ENCODE measurements at regions not wholly inside any gene's neighbourhood (a gene's known extent, or its start where the extent isn't known, plus 50 kb on each side); places are given as distances from the start of the nearest gene placed in this dataset.
A peak's percentile ranks its signal among the peaks of the same experiment; 100 is the strongest.

DNA sequence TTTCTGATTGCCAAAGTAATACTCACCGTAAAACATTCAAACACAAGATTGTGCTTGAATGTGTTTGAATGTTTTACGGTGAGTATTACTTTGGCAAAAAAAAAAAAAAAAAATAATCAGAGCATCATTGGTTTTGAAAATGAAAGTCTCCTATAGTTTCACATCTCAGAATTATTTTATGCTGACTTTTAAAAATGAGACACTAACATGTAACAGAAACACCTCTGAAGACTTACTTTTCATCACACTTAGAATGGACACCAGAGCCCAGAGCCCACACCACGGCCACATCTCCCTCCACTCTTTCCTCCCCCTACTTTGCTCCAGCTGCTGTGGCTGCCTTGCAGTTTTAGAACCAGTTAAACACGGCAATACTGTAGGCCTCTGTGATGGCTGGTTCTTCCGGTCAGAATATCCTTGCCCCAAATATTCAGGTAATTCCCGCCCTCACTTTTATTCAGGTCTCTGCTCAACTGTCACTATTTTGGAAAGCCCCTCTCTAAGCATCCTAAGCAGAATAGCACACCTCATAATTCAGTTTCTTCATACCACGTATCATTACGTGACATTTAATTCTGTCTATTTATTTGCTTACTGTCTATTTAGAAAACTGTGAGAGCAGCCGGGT, 138.9 kb upstream of the MAX start:
- TF ChIP-seq, protein P1, sequence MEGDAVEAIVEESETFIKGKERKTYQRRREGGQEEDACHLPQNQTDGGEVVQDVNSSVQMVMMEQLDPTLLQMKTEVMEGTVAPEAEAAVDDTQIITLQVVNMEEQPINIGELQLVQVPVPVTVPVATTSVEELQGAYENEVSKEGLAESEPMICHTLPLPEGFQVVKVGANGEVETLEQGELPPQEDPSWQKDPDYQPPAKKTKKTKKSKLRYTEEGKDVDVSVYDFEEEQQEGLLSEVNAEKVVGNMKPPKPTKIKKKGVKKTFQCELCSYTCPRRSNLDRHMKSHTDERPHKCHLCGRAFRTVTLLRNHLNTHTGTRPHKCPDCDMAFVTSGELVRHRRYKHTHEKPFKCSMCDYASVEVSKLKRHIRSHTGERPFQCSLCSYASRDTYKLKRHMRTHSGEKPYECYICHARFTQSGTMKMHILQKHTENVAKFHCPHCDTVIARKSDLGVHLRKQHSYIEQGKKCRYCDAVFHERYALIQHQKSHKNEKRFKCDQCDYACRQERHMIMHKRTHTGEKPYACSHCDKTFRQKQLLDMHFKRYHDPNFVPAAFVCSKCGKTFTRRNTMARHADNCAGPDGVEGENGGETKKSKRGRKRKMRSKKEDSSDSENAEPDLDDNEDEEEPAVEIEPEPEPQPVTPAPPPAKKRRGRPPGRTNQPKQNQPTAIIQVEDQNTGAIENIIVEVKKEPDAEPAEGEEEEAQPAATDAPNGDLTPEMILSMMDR (IDR thresholded peaks at IDR 0.05; ENCODE audit: low read depth, low read length), result no peak
- no peak for TF ChIP-seq MYC (IDR thresholded peaks at IDR 0.05; ENCODE audit: low read depth, low read length)
- no peak overlapping the region for H3K4me3 ChIP-seq (ENCODE audit: low read depth, low read length)
- DNase-seq (ENCODE audit: low read depth), result no peak

DNA sequence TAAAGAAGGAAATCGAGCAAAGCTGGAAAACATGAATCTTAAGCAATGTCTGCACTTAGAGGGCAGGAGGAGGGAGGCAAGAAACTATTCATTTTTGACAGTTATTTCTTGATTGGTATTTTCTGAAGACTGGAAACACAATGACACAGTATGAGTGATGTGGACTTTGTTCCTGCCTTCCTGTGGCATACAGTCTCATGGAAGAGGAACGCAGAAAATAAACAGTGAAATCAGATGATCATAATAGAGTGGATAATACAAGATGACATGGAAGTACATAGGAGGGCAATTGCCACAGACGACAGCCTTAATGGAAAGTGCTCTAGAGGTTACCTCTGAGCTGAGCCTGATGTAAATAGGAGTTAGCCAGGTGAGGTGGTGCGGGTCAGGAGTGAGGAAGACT, 140.4 kb upstream of the MAX start:
- no peak for DNase-seq (ENCODE audit: low read depth)
- no peak overlapping the region for H3K4me3 ChIP-seq (ENCODE audit: low read depth, low read length)
- TF ChIP-seq, protein P2, sequence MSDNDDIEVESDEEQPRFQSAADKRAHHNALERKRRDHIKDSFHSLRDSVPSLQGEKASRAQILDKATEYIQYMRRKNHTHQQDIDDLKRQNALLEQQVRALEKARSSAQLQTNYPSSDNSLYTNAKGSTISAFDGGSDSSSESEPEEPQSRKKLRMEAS (IDR thresholded peaks at IDR 0.05; ENCODE audit: low read depth, low read length), result no peak
- TF ChIP-seq, protein P1 (IDR thresholded peaks at IDR 0.05; ENCODE audit: low read depth, low read length), result no peak
- TF ChIP-seq POLR2A (IDR thresholded peaks at IDR 0.05; ENCODE audit: extremely low read depth, insufficient read length) (no peak), MYC (IDR thresholded peaks at IDR 0.05; ENCODE audit: low read depth, low read length) (no peak)

DNA sequence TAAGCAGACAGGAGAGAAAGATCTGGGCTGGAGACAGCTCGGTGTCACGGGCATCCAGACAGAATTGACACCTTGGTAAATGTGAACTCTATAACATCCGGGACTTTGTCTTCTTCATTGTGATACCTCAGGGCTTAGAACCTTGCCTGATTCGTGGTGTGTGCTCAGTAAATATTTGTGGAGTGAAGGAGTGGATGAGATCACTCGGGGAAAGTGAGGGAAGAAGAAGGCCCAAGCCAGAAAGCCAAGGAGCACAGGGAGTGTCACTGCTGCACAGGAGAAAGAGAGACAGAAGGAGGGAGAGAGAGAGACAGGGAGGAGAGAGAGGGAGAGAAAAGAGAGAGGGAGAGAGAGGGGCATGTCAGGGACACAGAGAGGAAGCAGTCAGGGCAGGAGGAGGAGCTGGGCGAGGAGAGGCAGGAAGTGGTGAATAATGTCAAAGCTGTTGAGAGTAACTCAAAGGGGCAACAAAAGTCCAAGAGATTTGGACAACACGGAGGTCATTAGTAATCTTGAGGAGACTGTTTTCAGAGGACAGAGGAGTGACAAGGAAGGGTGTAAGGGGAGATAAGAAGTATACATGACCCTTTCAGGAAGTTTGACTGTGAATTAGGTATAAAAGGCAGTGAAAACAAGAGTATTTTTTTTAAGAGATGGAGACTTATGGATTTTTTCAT, 141.6 kb upstream of the MAX start:
- TF ChIP-seq, protein P1 (IDR thresholded peaks at IDR 0.05; ENCODE audit: low read depth, low read length), result no peak
- TF ChIP-seq, protein P2 (IDR thresholded peaks at IDR 0.05; ENCODE audit: low read depth, low read length), result no peak
- TF ChIP-seq POLR2A (IDR thresholded peaks at IDR 0.05; ENCODE audit: extremely low read depth, insufficient read length) (no peak), MYC (IDR thresholded peaks at IDR 0.05; ENCODE audit: low read depth, low read length) (no peak)
- peak; percentile 49 for DNase-seq (ENCODE audit: low read depth)

DNA sequence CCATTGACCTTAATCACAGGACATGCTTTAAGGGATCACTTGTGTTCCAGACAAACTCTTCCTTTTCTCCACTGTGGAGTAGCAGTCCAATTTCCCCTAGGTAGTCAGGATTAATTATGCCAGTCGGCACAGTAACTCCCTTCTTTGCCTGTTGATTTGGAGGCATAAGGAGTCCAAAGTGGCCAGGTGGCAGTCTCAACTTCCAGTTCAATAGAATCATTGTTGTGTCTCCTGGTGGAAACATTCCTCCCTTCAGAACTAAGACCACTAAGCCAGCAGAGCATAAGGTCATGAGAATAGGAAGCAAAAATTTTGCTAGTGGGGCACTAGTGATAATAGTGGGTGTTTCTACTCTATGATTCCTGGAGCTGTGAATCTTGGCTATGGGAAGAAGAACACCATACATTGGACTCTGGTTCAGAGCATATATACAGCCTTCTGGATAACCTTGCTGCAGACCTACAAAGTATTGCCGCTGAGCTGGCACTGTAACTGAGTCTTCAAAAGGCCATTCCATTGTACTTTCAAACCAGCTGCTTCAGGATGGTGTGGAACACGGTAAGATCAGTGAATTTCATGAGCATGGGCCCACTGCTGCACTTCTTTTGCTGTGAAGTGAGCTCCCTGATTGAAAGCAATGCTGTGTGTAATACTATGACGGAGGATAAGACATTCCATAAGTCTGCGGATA, 147.3 kb upstream of the MAX start:
- no peak overlapping the region for H3K4me3 ChIP-seq (ENCODE audit: low read depth, low read length)

More for the DNA sequence above, 141.6 kb upstream of the MAX start:
- H3K4me3 ChIP-seq (ENCODE audit: low read depth, low read length), result no peak overlapping the region

DNA sequence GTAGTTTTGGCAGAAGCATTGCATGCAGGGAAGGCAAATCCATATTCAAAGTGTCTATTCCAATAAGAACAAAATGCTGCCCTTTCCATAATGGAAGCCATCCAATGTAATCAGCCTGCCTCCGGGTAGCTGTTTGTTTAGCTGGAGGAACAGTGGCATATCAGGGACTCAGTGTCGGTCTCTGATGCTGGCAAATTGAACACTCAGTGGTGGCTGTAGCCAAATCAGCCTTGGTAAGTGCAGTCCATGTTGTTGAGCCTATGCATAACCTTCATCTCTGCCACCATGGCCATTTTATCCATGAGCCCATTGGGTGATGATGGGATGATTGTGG, 147.8 kb upstream of the MAX start:
- no peak for TF ChIP-seq MYC (IDR thresholded peaks at IDR 0.05; ENCODE audit: low read depth, low read length)
- no peak for TF ChIP-seq POLR2A (IDR thresholded peaks at IDR 0.05; ENCODE audit: extremely low read depth, insufficient read length)
- TF ChIP-seq, protein P2 (IDR thresholded peaks at IDR 0.05; ENCODE audit: low read depth, low read length), result no peak
- TF ChIP-seq, protein P1 (IDR thresholded peaks at IDR 0.05; ENCODE audit: low read depth, low read length), result no peak
- DNase-seq (ENCODE audit: low read depth), result no peak
- no peak overlapping the region for H3K4me3 ChIP-seq (ENCODE audit: low read depth, low read length)

More for the DNA sequence above, 147.3 kb upstream of the MAX start:
- no peak for DNase-seq (ENCODE audit: low read depth)
- no peak for TF ChIP-seq POLR2A (IDR thresholded peaks at IDR 0.05; ENCODE audit: extremely low read depth, insufficient read length)
- TF ChIP-seq, protein P2 (IDR thresholded peaks at IDR 0.05; ENCODE audit: low read depth, low read length), result no peak
- TF ChIP-seq, protein P1 (IDR thresholded peaks at IDR 0.05; ENCODE audit: low read depth, low read length), result no peak
- no peak for TF ChIP-seq MYC (IDR thresholded peaks at IDR 0.05; ENCODE audit: low read depth, low read length)

Measured in NB4 (cell line).